Prostate gland (tissue), 2 donors: ENCODE measurements at regions not wholly inside any gene's neighbourhood (a gene's known extent, or its start where the extent isn't known, plus 50 kb on each side); places are given as distances from the start of the nearest gene placed in this dataset.

ENCODE experiments used
- DNase-seq: peaks from one replicate; pipeline ENCODE4 v3.0.0-alpha.2; 2019; ENCODE audit warnings: low spot score
- H3K27ac ChIP-seq, 2 donors: fragments of 200-600 bp; sonication (generic); 2 replicates each; pipeline ENCODE4 v1.5.1; 2017 to 2019
- H3K27me3 ChIP-seq: fragments of 200-600 bp; sonication (generic); replicated peaks from 2 replicates; pipeline ENCODE4 v1.5.1; 2019; ENCODE audit not compliant: insufficient read depth
- H3K36me3 ChIP-seq, 2 donors: fragments of 200-600 bp; sonication (generic); 1 replicate in 1 of 2; 2 replicates in 1 of 2; pipeline versions ENCODE4 v1.5.1 to v1.8.1; 2017 to 2019
- H3K4me1 ChIP-seq: fragments of 200-600 bp; sonication (generic); replicated peaks from 2 replicates; pipeline ENCODE4 v1.5.1; 2019
- H3K4me3 ChIP-seq, 2 donors: fragments of 200-600 bp; sonication (generic); 2 replicates each; pipeline ENCODE4 v1.5.1; 2017 to 2019
- H3K9me3 ChIP-seq: fragments of 200-600 bp; sonication (generic); 2 replicates; pipeline ENCODE4 v1.5.1; 2017
- POLR2A ChIP-seq: fragments of 450-650 bp; IDR thresholded peaks from one replicate; pipeline ENCODE4 v1.6.1; 2016; ENCODE audit warnings: antibody characterized with exemption, mild to moderate bottlenecking
- POLR2AphosphoS5 ChIP-seq: sonication (generic); formaldehyde crosslinking; IDR thresholded peaks from one replicate; pipeline ENCODE4 v1.6.1; 2017; ENCODE audit warnings: antibody characterized with exemption
- WGBS: methylation state at CpG from one replicate; pipeline ENCODE4 v1.1.5; 2018; 5-methylcytosine and 5-hydroxymethylcytosine counted together
- intact Hi-C: fragments of 100-400 bp; cut with DNase I; formaldehyde crosslinking; loops from one replicate; pipeline ENCODE4 v1.14.2; 2022
- TF ChIP-seq, protein P1 (sequence below), 4 experiments: fragments of 200-600 bp in 2 of 4; fragments of 450-650 bp in 2 of 4; sonication (generic) in 2 of 4; IDR thresholded peaks; 1 replicate in 3 of 4; 2 replicates in 1 of 4; pipeline ENCODE4 v1.5.1; 2016 to 2019; ENCODE audit warnings: antibody characterized with exemption in 4 of 4, mild to moderate bottlenecking in 2 of 4, moderate library complexity in 2 of 4

GRCh38 chr1:2919841-2920240 is 101.4 kb upstream of the ACTRT2 start:
- Histone ChIP-seq H3K27me3 (peaks cover 15% of the 10 kb centered on the region), H3K4me1 (no peaks in the 10 kb centered on the region), H3K9me3 (no peaks in the 10 kb centered on the region), H3K36me3 (no peaks in the 10 kb centered on the region), H3K27ac (no peak overlapping the region), H3K4me3 (no peak overlapping the region)
- no peak for DNase-seq
- WGBS, result 66% methylated on average over 17 of the region's 17 CpGs
- intact Hi-C loops, result no loop called here
- TF ChIP-seq, protein P1, sequence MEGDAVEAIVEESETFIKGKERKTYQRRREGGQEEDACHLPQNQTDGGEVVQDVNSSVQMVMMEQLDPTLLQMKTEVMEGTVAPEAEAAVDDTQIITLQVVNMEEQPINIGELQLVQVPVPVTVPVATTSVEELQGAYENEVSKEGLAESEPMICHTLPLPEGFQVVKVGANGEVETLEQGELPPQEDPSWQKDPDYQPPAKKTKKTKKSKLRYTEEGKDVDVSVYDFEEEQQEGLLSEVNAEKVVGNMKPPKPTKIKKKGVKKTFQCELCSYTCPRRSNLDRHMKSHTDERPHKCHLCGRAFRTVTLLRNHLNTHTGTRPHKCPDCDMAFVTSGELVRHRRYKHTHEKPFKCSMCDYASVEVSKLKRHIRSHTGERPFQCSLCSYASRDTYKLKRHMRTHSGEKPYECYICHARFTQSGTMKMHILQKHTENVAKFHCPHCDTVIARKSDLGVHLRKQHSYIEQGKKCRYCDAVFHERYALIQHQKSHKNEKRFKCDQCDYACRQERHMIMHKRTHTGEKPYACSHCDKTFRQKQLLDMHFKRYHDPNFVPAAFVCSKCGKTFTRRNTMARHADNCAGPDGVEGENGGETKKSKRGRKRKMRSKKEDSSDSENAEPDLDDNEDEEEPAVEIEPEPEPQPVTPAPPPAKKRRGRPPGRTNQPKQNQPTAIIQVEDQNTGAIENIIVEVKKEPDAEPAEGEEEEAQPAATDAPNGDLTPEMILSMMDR (IDR thresholded peaks at IDR 0.05), result no peak
- TF ChIP-seq POLR2A (no peak), POLR2AphosphoS5 (no peak)

GRCh38 chr1:2920421-2921015 is 100.7 kb upstream of the ACTRT2 start:
- TF ChIP-seq POLR2AphosphoS5 (no peak), POLR2A (no peak)
- TF ChIP-seq, protein P1 (IDR thresholded peaks at IDR 0.05), result no peak
- WGBS, result 73% methylated on average over 9 of the region's 14 CpGs
- Histone ChIP-seq H3K27ac (no peak overlapping the region), H3K4me3 (no peak overlapping the region), H3K4me1 (no peaks in the 10 kb centered on the region), H3K36me3 (no peaks in the 10 kb centered on the region), H3K27me3 (peaks cover 15% of the 10 kb centered on the region), H3K9me3 (no peaks in the 10 kb centered on the region)
- intact Hi-C loops, result no loop called here
- DNase-seq, result no peak

GRCh38 chr1:2921970-2922686 is 99.1 kb upstream of the ACTRT2 start:
- TF ChIP-seq, protein P1 (IDR thresholded peaks at IDR 0.05), result peak; percentile 53 to 85 (median 67)
- TF ChIP-seq POLR2A, result no peak
- Histone ChIP-seq H3K36me3 (no peaks in the 10 kb centered on the region), H3K27ac (no peak overlapping the region), H3K4me1 (no peaks in the 10 kb centered on the region), H3K27me3 (peaks cover 15% of the 10 kb centered on the region), H3K4me3 (no peak overlapping the region), H3K9me3 (no peaks in the 10 kb centered on the region)
- intact Hi-C loops, result no loop called here
- DNase-seq, result no peak
- 38% methylated on average over 27 of the region's 27 CpGs for WGBS

GRCh38 chr1:2923351-2923750 is 97.9 kb upstream of the ACTRT2 start:
- Histone ChIP-seq H3K36me3 (no peaks in the 10 kb centered on the region), H3K4me1 (no peaks in the 10 kb centered on the region), H3K27ac (no peak overlapping the region), H3K9me3 (no peaks in the 10 kb centered on the region), H3K4me3 (no peak overlapping the region), H3K27me3 (peaks cover 11% of the 10 kb centered on the region)
- DNase-seq, result no peak
- intact Hi-C loops, result no loop called here
- WGBS, result 84% methylated on average over 21 of the region's 21 CpGs
- TF ChIP-seq POLR2A, result no peak
- no peak for TF ChIP-seq POLR2AphosphoS5
- TF ChIP-seq, protein P1 (IDR thresholded peaks at IDR 0.05), result no peak

- intact Hi-C loops, result no loop called here
- Histone ChIP-seq H3K36me3 (no peaks in the 10 kb centered on the region), H3K9me3 (no peaks in the 10 kb centered on the region), H3K27ac (no peak overlapping the region), H3K4me3 (no peak overlapping the region), H3K27me3 (peaks cover 11% of the 10 kb centered on the region), H3K4me1 (no peaks in the 10 kb centered on the region)
- 80% methylated on average over 12 of the region's 13 CpGs for WGBS
- TF ChIP-seq, protein P1 (IDR thresholded peaks at IDR 0.05), result no peak
- no peak for TF ChIP-seq POLR2A
- no peak for TF ChIP-seq POLR2AphosphoS5
- DNase-seq, result no peak
Measured at GRCh38 chr1:2925291-2925690, 96.0 kb upstream of the ACTRT2 start.
